Naive thymus-derived CD4-positive, alpha-beta T cell (primary cell): ENCODE measurements at regions not wholly inside any gene's neighbourhood (a gene's known extent, or its start where the extent isn't known, plus 50 kb on each side); places are given as distances from the start of the nearest gene placed in this dataset.

ENCODE experiments used
- ATAC-seq: fragments of 150-1000 bp; cut with Tn5 transposase; 2 replicates; pipeline ENCODE4 v1.10.0; 2021; ENCODE audit warnings: mild to moderate bottlenecking, moderate library complexity
- CTCF ChIA-PET: fragments of 350-600 bp; sonication (Branson Sonifier 250); formaldehyde crosslinking; loops from one replicate; lab custom pipeline; 2021; ENCODE audit warnings: antibody characterized with exemption; lab: Charles Lee
- POLR2A ChIA-PET: fragments of 350-600 bp; sonication (Branson Sonifier 250); formaldehyde crosslinking; loops from one replicate; lab custom pipeline; 2021; ENCODE audit warnings: antibody characterized with exemption, inconsistent platforms; lab: Charles Lee
- DNase-seq, 9 donors: peaks; one replicate each; pipeline versions ENCODE4 v3.0.0 to v3.0.0-alpha.2; 2020 to 2022; ENCODE audit warnings: mixed read lengths in 1 of 9
- H3K27ac ChIP-seq: one replicate; pipeline ENCODE4 v1.7.0; 2013; ENCODE audit warnings: mild to moderate bottlenecking, low read depth, low read length, moderate library complexity
- H3K27me3 ChIP-seq, 2 donors: one replicate each; pipeline ENCODE4 v1.7.0; 2013; ENCODE audit warnings: low read length in 2 of 2, mild to moderate bottlenecking in 2 of 2, moderate library complexity in 2 of 2; ENCODE audit not compliant: control insufficient read depth in 2 of 2, insufficient read depth in 2 of 2
- H3K36me3 ChIP-seq, 3 experiments: 1 replicate in 2 of 3; 2 replicates in 1 of 3; pipeline ENCODE4 v1.7.0; 2013; ENCODE audit warnings: low read length in 3 of 3, mild to moderate bottlenecking in 3 of 3, moderate library complexity in 1 of 3; ENCODE audit not compliant: insufficient read depth in 3 of 3, control insufficient read depth in 2 of 3
- H3K4me1 ChIP-seq, 2 donors: one replicate each; pipeline ENCODE4 v1.7.0; 2013; ENCODE audit warnings: low read length in 2 of 2, mild to moderate bottlenecking in 2 of 2, moderate library complexity in 1 of 2; ENCODE audit not compliant: control insufficient read depth in 2 of 2, insufficient read depth in 2 of 2
- H3K4me3 ChIP-seq: 2 replicates; pipeline ENCODE4 v1.7.0; 2013; ENCODE audit warnings: mild to moderate bottlenecking, low read length
- H3K9me3 ChIP-seq, 3 experiments: 1 replicate in 2 of 3; 2 replicates in 1 of 3; pipeline ENCODE4 v1.7.0; 2013; ENCODE audit warnings: low read length in 3 of 3; ENCODE audit not compliant: control insufficient read depth in 2 of 3
- H3K27ac Mint-ChIP-seq, 9 donors: one replicate each; pipeline ENCODE4 v1.8.0; 2020 to 2022; ENCODE audit warnings: mixed read lengths in 9 of 9, mild to moderate bottlenecking in 8 of 9, moderate library complexity in 5 of 9, inconsistent platforms in 2 of 9
- H3K27me3 Mint-ChIP-seq, 5 donors: one replicate each; pipeline ENCODE4 v1.8.0; 2021 to 2022; ENCODE audit warnings: mixed read lengths in 5 of 5, mild to moderate bottlenecking in 1 of 5
- H3K36me3 Mint-ChIP-seq, 5 donors: one replicate each; pipeline ENCODE4 v1.8.0; 2020 to 2022; ENCODE audit warnings: mixed read lengths in 5 of 5, mild to moderate bottlenecking in 3 of 5, inconsistent platforms in 1 of 5
- H3K4me1 Mint-ChIP-seq, 7 donors: one replicate each; pipeline ENCODE4 v1.8.0; 2020 to 2022; ENCODE audit warnings: mixed read lengths in 7 of 7, mild to moderate bottlenecking in 3 of 7, inconsistent platforms in 1 of 7
- H3K4me3 Mint-ChIP-seq, 10 donors: one replicate each; pipeline ENCODE4 v1.8.0; 2020 to 2022; ENCODE audit warnings: mild to moderate bottlenecking in 10 of 10, mixed read lengths in 10 of 10, moderate library complexity in 6 of 10, inconsistent platforms in 2 of 10
- H3K9me3 Mint-ChIP-seq, 11 donors: one replicate each; pipeline ENCODE4 v1.8.0; 2020 to 2022; ENCODE audit warnings: mixed read lengths in 11 of 11, mild to moderate bottlenecking in 4 of 11, inconsistent platforms in 1 of 11, moderate library complexity in 1 of 11
- intact Hi-C, 2 donors: fragments of 100-400 bp; cut with micrococcal nuclease; formaldehyde crosslinking; loops; one replicate each; pipeline ENCODE4 v1.15.1; 2023

DNA sequence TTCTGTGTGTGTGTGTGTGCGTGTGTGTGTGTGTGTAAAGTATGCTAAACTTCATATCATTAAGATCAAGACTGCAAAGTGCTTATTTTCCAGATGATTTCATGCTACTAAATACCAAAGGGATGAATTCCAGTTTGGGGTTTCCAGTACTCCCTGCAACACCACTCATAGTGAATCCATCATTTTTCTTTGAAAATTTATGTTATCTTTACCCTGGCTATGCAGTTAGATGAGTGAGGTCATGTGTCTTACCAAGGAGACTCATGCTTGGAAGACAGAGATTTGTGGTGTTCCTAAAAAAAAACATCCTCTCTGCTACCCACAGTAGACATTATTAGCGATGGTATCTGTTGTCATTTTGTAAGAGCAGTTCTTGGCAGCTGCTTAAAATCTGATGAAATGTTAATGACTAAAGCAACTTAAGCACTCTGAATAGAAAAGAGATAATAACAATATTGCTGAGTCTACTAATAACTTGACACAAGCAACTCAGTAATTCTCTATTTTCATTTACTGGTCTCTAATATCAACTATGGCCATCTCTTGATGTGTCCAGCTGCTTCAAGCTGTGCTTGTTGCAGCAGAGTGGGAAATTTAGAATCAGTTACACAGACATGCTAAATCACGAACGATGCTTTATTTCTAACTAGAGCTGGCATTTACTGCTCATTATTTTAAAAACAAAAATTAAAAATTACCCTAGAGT lies 1953.0 kb upstream of the IGFBP7 start:
- Histone ChIP-seq H3K4me3 (no peak overlapping the region), H3K27ac (no peak overlapping the region), H3K36me3 (no peaks in the 10 kb centered on the region), H3K4me1 (no peaks in the 10 kb centered on the region), H3K9me3 (no peaks in the 10 kb centered on the region), H3K27me3 (no peaks in the 10 kb centered on the region)
- Mint-ChIP-seq H3K27ac (no peak overlapping the region), H3K4me1 (no peaks in the 10 kb centered on the region), H3K9me3 (peaks cover 2 to 16% (median 8%) of the 10 kb centered on the region in 11 donors), H3K4me3 (no peak overlapping the region), H3K36me3 (no peaks in the 10 kb centered on the region), H3K27me3 (no peaks in the 10 kb centered on the region)
- intact Hi-C loops, result no loop called here
- DNase-seq, result no peak
- CTCF ChIA-PET, result no interaction called here
- POLR2A ChIA-PET, result no interaction called here
- no peak for ATAC-seq

DNA sequence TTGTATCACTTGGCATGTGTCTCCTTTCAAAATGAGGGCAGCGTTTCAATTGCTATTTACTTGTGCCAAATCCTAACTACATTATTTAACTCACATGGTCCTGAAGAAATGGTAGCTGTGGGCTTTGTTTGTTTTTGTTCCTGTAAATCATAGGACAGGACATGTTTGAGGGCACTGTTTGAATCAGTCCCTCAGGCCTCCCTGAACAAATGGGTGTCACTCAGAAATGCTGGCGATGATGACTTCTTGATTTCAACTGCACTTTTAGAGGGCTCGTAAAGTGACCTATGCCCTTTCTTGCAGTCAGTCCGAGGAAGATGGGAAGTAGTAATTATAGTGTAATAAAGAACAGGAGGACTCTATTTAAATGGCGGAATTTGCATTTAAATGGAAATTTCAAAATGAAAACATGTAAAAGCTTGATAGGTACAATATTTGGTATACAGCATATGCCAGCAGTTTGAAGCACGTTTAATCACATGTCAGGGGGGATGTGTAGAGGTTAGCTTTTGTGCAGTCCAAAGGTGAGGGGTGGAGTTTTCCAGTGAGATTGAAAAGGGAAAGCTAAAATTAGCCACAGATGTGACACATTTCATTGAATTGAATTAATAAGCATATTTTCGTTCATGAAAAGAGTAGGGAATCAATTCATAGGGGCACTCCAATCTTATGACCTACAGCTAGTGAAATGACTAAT lies 1958.7 kb upstream of the IGFBP7 start:
- no peaks in the 10 kb centered on the region for H3K4me1 ChIP-seq
- H3K27ac ChIP-seq, result no peak overlapping the region
- Mint-ChIP-seq H3K36me3 (no peaks in the 10 kb centered on the region), H3K9me3 (peaks cover 2 to 27% (median 7%) of the 10 kb centered on the region in 11 donors), H3K4me1 (no peaks in the 10 kb centered on the region), H3K4me3 (no peak overlapping the region), H3K27ac (no peak overlapping the region), H3K27me3 (no peaks in the 10 kb centered on the region)
- intact Hi-C loops, result no loop called here
- ChIA-PET CTCF (no interaction called here), POLR2A (no interaction called here)
- no peak overlapping the region for H3K4me3 ChIP-seq
- no peaks in the 10 kb centered on the region for H3K36me3 ChIP-seq
- no peaks in the 10 kb centered on the region for H3K27me3 ChIP-seq
- no peak for DNase-seq
- no peak for ATAC-seq
- H3K9me3 ChIP-seq, result no peaks in the 10 kb centered on the region

DNA sequence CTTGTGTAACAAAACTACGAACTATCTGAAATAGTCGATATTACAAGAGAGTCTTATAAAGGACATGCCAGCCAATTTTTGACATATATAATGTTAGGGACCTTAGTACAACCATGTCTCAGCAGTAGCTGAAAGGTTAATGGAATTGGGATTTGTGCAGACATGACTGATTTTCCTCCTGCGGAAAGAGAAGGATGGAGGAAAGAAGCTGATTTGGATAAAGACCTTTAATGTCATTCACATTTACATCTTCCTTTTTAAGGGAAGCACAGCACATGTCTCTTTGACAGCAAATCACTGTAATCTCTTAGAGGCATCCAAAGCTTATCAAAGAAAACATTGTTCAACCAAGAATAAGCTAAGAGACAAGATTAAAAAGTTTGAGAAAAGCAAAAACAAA lies 1976.2 kb upstream of the IGFBP7 start:
- Histone ChIP-seq H3K9me3 (no peaks in the 10 kb centered on the region), H3K4me3 (no peak overlapping the region), H3K27me3 (no peaks in the 10 kb centered on the region), H3K27ac (no peak overlapping the region), H3K4me1 (no peaks in the 10 kb centered on the region), H3K36me3 (no peaks in the 10 kb centered on the region)
- no peak for DNase-seq
- Mint-ChIP-seq H3K27me3 (no peaks in the 10 kb centered on the region), H3K4me1 (no peaks in the 10 kb centered on the region), H3K4me3 (no peak overlapping the region), H3K36me3 (no peaks in the 10 kb centered on the region), H3K27ac (no peak overlapping the region), H3K9me3 (peaks cover 0 to 11% (median 4%) of the 10 kb centered on the region in 11 donors)
- ChIA-PET CTCF (no interaction called here), POLR2A (no interaction called here)
- no peak for ATAC-seq
- intact Hi-C loops, result no loop called here

DNA sequence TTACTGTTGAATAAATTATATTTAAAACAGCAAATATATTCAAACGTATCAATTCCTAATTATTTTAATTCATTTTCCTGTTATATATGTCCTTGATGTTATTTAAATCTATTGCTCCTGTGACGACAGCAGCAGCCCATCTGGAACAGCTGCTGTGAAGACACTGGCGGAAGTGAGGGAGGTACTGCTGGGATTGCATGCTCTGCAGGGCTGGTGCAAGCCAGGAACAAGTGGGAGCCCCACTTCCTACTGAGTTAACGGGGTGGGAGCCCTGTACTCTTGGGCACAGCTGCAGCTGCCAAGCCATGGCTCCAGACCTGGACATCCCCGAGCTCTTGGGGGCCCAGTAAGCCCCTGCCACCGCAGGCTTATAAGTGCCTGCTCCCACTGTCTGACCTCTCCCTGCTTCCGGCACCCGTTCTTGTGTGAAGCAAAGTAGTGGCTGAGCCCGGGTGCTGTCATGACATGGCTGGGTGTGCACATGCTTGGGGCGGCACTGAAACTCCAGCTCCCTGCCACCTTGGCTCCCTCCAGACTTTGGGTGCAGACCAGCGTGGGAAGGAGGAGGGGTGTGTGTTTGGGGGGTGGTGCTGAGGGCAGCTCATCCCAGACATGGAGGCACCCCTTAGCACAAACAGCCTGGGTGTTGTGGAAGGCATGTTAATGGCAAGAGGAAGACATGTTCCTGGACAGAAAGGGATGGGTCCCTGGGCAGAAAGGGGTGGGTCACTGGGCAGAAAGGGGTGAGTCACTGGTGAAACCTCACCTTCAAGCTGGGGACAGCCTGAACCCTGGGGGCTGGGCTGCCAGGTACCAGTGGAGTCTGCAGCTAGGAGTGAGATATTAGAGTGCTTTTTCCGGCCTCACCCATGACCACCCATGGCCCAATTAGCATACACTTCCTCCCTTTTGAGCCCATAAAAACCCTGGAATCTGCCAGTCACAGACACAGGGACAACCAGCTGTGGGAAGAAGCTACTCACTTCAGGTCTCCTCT lies 1981.3 kb upstream of the IGFBP7 start:
- no peaks in the 10 kb centered on the region for H3K36me3 Mint-ChIP-seq
- ATAC-seq, result no peak
- Histone ChIP-seq H3K36me3 (no peaks in the 10 kb centered on the region), H3K27ac (no peak overlapping the region), H3K4me3 (no peak overlapping the region), H3K4me1 (no peaks in the 10 kb centered on the region), H3K27me3 (no peaks in the 10 kb centered on the region), H3K9me3 (no peaks in the 10 kb centered on the region)
- H3K27ac Mint-ChIP-seq, result no peak overlapping the region
- no peaks in the 10 kb centered on the region for H3K4me1 Mint-ChIP-seq
- no peak overlapping the region for H3K4me3 Mint-ChIP-seq
- CTCF ChIA-PET, result no interaction called here
- intact Hi-C loops, result no loop called here
- H3K9me3 Mint-ChIP-seq, result peaks cover 1 to 15% (median 6%) of the 10 kb centered on the region in 11 donors
- POLR2A ChIA-PET, result no interaction called here
- no peak for DNase-seq
- H3K27me3 Mint-ChIP-seq, result no peaks in the 10 kb centered on the region

DNA sequence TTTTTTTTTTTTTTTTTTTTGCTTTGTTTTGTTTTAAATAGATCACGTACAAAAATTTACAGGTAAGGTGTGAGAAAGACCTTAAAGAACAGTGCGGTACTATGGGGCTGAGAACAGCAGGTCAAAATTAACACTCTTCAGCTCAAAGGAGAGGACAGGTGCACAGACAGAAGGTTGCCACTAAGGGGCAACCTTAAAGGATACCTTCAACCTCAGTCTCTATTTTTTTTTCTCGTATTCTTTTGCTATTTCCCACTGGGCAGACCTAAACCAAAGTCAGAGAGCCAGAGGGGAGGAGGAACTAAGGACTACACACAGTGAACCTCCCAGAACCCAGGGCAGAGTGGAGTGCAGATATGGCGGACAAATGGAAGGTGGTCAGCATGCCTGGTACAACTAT lies 1984.3 kb upstream of the IGFBP7 start:
- no peaks in the 10 kb centered on the region for H3K4me1 ChIP-seq
- H3K4me3 ChIP-seq, result no peak overlapping the region
- DNase-seq (no peak), ATAC-seq (no peak)
- no peaks in the 10 kb centered on the region for H3K27me3 Mint-ChIP-seq
- no peak overlapping the region for H3K27ac Mint-ChIP-seq
- H3K27me3 ChIP-seq, result no peaks in the 10 kb centered on the region
- POLR2A ChIA-PET, result no interaction called here
- no peaks in the 10 kb centered on the region for H3K9me3 ChIP-seq
- no peaks in the 10 kb centered on the region for H3K36me3 ChIP-seq
- H3K9me3 Mint-ChIP-seq, result peaks cover 0 to 18% (median 7%) of the 10 kb centered on the region in 11 donors
- no peak overlapping the region for H3K27ac ChIP-seq
- CTCF ChIA-PET, result no interaction called here
- intact Hi-C loops, result no loop called here
- H3K4me1 Mint-ChIP-seq, result no peaks in the 10 kb centered on the region
- no peaks in the 10 kb centered on the region for H3K36me3 Mint-ChIP-seq
- H3K4me3 Mint-ChIP-seq, result no peak overlapping the region

DNA sequence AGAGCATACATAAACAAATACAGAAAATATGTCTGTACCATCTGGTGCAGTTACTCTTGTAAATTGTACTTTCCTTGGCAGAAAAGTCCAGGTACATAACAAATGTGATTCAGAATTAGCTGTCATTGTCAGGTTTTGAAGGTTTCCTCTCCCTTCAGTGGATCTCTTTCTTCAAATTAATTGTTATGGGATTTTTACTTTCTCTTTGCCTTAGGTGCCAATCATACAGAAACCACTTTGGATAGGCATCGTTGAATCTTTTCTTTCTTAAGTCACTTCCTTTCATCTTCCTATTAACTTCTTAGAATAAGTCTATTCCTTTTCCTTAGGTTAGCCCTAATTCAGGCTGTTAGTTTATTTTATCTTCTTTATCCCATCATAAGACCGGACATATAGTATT lies 1992.1 kb upstream of the IGFBP7 start:
- ChIA-PET CTCF (no interaction called here), POLR2A (no interaction called here)
- H3K27me3 Mint-ChIP-seq, result no peaks in the 10 kb centered on the region
- H3K4me1 ChIP-seq, result no peaks in the 10 kb centered on the region
- no peaks in the 10 kb centered on the region for H3K9me3 ChIP-seq
- H3K36me3 Mint-ChIP-seq, result no peaks in the 10 kb centered on the region
- ATAC-seq (no peak), DNase-seq (no peak)
- no peak overlapping the region for H3K4me3 ChIP-seq
- no peaks in the 10 kb centered on the region for H3K36me3 ChIP-seq
- H3K27ac Mint-ChIP-seq, result no peak overlapping the region
- H3K9me3 Mint-ChIP-seq, result peaks cover 0 to 18% (median 5%) of the 10 kb centered on the region in 11 donors
- no peak overlapping the region for H3K4me3 Mint-ChIP-seq
- no peaks in the 10 kb centered on the region for H3K4me1 Mint-ChIP-seq
- no peak overlapping the region for H3K27ac ChIP-seq
- intact Hi-C loops, result no loop called here
- no peaks in the 10 kb centered on the region for H3K27me3 ChIP-seq
